ENCODE measurements at regions not wholly inside any gene's neighbourhood (a gene's known extent, or its start where the extent isn't known, plus 50 kb on each side); places are given as distances from the start of the nearest gene placed in this dataset.

DNA sequence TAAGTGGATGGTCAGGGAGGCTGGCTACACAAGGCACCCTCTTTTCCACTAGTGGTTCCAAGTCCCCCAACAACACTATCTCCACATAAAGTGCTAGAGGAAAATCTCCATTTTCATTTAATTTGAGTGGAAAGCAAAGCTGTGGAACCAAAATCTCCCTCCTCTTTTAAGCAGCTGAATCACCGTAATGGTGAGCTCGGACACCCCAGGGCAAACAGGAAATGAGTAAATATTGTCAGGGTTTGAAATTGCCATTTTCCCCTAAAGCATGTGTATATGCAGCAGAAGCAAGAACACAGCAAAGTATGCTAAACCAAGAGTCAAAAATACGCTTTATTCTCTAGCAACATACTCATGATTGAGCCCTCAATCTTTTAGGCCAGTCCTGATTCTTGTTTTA is 143.7 kb downstream of the GPAM start:
- no peak overlapping the region for H3K4me3 Mint-ChIP-seq
- H3K4me1 Mint-ChIP-seq: no peaks in the 10 kb centered on the region
- ChIA-PET POLR2A (no interaction called here), CTCF (no interaction called here)
- Histone ChIP-seq H3K27ac (ENCODE audit: low read depth, low read length) (no peak overlapping the region), H3K9me3 (ENCODE audit: control insufficient read depth in 2 of 3, low read length in 3 of 3) (no peaks in the 10 kb centered on the region), H3K27me3 (ENCODE audit: control insufficient read depth in 2 of 2, insufficient read depth in 2 of 2, low read length in 2 of 2) (no peaks in the 10 kb centered on the region), H3K4me1 (ENCODE audit: control insufficient read depth in 2 of 2, insufficient read depth in 2 of 2, low read length in 2 of 2) (no peaks in the 10 kb centered on the region), H3K4me3 (ENCODE audit: low read length) (no peak overlapping the region), H3K36me3 (ENCODE audit: control insufficient read depth in 2 of 3, insufficient read depth in 3 of 3, low read length in 3 of 3) (no peaks in the 10 kb centered on the region)
- intact Hi-C loops (cut with micrococcal nuclease): no loop called here
- peaks cover 0 to 13% (median 5%) of the 10 kb centered on the region in 11 donors for H3K9me3 Mint-ChIP-seq
- H3K27me3 Mint-ChIP-seq: peaks cover 0 to 23% (median 15%) of the 10 kb centered on the region in 5 donors
- DNase-seq: no peak
- ATAC-seq: no peak
- no peak overlapping the region for H3K27ac Mint-ChIP-seq
- no peaks in the 10 kb centered on the region for H3K36me3 Mint-ChIP-seq

DNA sequence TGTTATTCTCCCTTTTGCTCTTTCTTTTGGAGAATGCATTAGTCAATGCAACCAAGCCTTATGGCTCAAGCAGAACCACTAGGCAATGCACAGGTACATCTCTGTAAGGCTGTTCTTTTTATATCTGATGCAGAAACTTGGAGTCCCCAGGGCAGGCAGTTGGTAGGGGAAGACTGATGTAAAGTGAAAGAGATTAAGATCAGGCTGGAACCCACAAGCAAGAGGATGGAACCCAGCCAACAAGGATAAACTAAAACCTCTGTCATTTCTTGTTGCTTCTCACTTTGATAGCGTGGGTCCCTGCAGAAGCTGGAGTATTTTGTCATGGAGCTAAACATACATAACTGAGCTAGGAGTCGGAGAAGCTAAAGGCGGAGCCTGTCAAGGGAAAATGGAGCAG is 142.9 kb downstream of the GPAM start:
- H3K27ac ChIP-seq (ENCODE audit: low read depth, low read length): no peak overlapping the region
- Mint-ChIP-seq H3K4me3 (no peak overlapping the region), H3K27me3 (peaks cover 0 to 28% (median 15%) of the 10 kb centered on the region in 5 donors), H3K4me1 (no peaks in the 10 kb centered on the region), H3K36me3 (no peaks in the 10 kb centered on the region), H3K27ac (no peak overlapping the region), H3K9me3 (peaks cover 0 to 8% (median 5%) of the 10 kb centered on the region in 11 donors)
- intact Hi-C loops (cut with micrococcal nuclease): no loop called here
- ChIA-PET POLR2A (no interaction called here), CTCF (no interaction called here)
- no peaks in the 10 kb centered on the region for H3K4me1 ChIP-seq (ENCODE audit: control insufficient read depth in 2 of 2, insufficient read depth in 2 of 2, low read length in 2 of 2)
- no peaks in the 10 kb centered on the region for H3K9me3 ChIP-seq (ENCODE audit: control insufficient read depth in 2 of 3, low read length in 3 of 3)
- no peak overlapping the region for H3K4me3 ChIP-seq (ENCODE audit: low read length)
- H3K36me3 ChIP-seq (ENCODE audit: control insufficient read depth in 2 of 3, insufficient read depth in 3 of 3, low read length in 3 of 3): no peaks in the 10 kb centered on the region
- H3K27me3 ChIP-seq (ENCODE audit: control insufficient read depth in 2 of 2, insufficient read depth in 2 of 2, low read length in 2 of 2): no peaks in the 10 kb centered on the region
- no peak for ATAC-seq
- no peak for DNase-seq

DNA sequence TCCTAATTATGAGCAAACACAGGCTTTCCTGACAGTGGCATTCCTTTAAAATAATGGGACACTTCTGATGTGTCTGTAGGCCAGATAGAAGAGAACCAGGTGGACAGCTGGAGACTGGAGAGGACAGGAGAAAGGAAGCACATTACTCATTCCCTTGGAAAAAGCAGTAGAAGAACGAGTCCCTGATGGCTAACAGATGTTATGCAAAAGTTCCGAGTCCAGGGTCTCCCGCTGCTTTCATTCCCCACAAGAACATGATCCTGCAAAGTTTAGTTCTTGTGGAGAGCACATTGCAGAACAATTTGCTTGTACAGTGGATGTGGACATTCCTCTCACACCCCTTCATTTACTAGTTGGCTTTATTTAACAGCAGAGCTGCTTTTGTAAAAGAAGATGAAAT is 137.6 kb downstream of the GPAM start:
- Mint-ChIP-seq H3K27ac (no peak overlapping the region), H3K27me3 (peaks cover 0 to 15% (median 7%) of the 10 kb centered on the region in 5 donors), H3K36me3 (no peaks in the 10 kb centered on the region), H3K9me3 (peaks cover 0 to 7% (median 2%) of the 10 kb centered on the region in 11 donors), H3K4me3 (no peak overlapping the region), H3K4me1 (no peaks in the 10 kb centered on the region)
- H3K27ac ChIP-seq (ENCODE audit: low read depth, low read length): no peak overlapping the region
- H3K36me3 ChIP-seq (ENCODE audit: control insufficient read depth in 2 of 3, insufficient read depth in 3 of 3, low read length in 3 of 3): no peaks in the 10 kb centered on the region
- DNase-seq (no peak), ATAC-seq (no peak)
- ChIA-PET CTCF (no interaction called here), POLR2A (no interaction called here)
- no peaks in the 10 kb centered on the region for H3K27me3 ChIP-seq (ENCODE audit: control insufficient read depth in 2 of 2, insufficient read depth in 2 of 2, low read length in 2 of 2)
- no peak overlapping the region for H3K4me3 ChIP-seq (ENCODE audit: low read length)
- H3K4me1 ChIP-seq (ENCODE audit: control insufficient read depth in 2 of 2, insufficient read depth in 2 of 2, low read length in 2 of 2): no peaks in the 10 kb centered on the region
- no peaks in the 10 kb centered on the region for H3K9me3 ChIP-seq (ENCODE audit: control insufficient read depth in 2 of 3, low read length in 3 of 3)
- intact Hi-C loops (cut with micrococcal nuclease): no loop called here

DNA sequence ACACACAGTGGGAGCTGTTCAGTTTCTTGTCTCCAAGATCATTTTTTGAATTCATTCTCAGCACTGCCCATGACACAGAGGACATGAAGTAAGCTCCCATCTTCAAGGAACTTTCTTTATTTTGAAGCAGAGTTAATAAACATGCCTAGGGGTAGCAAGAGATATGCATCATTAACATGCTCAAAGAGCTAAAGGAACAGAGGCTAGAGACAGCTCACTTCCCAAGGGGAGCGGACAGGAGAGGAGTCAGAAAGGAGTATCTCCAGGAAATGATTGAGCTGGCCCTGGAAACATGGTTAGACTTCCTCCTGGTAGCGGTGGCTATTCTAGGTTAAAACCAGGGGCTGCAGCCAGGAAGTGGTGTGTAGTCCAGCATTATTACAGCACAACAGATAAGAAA is 135.9 kb downstream of the GPAM start:
- no peak overlapping the region for H3K4me3 Mint-ChIP-seq
- POLR2A ChIA-PET: no interaction called here
- intact Hi-C loops (cut with micrococcal nuclease): no loop called here

DNA sequence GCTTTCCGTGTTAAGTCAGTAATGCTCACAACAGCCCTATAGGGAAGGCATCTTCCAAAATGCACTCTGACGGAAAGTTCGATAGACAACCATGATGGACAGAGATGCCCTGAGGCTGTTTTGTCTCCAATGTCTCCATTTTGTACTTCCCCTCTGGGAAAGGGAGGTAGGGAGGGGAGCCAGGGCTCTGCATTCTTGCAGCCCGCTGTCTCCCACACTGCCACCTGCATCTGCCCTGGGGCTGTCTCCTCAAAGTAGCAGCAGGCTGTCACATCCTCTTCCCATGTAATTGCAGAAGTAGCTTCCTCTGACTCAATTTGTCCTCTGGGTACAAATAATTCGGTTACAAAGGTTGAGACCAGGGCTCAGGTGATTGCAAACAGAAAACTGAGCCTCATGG is 131.4 kb downstream of the GPAM start:
- no peak overlapping the region for H3K4me3 Mint-ChIP-seq
- intact Hi-C loops (cut with micrococcal nuclease): no loop called here
- CTCF ChIA-PET: no interaction called here

More for the DNA sequence above, 135.9 kb downstream of the GPAM start:
- no peaks in the 10 kb centered on the region for H3K9me3 ChIP-seq (ENCODE audit: control insufficient read depth in 2 of 3, low read length in 3 of 3)
- Mint-ChIP-seq H3K4me1 (no peaks in the 10 kb centered on the region), H3K9me3 (peaks cover 0 to 5% (median 0%) of the 10 kb centered on the region in 11 donors), H3K27me3 (peaks cover 0 to 9% (median 3%) of the 10 kb centered on the region in 5 donors), H3K27ac (no peak overlapping the region), H3K36me3 (no peaks in the 10 kb centered on the region)
- H3K36me3 ChIP-seq (ENCODE audit: control insufficient read depth in 2 of 3, insufficient read depth in 3 of 3, low read length in 3 of 3): no peaks in the 10 kb centered on the region
- CTCF ChIA-PET: no interaction called here
- ATAC-seq (no peak), DNase-seq (no peak)
- H3K27ac ChIP-seq (ENCODE audit: low read depth, low read length): no peak overlapping the region
- H3K4me1 ChIP-seq (ENCODE audit: control insufficient read depth in 2 of 2, insufficient read depth in 2 of 2, low read length in 2 of 2): no peaks in the 10 kb centered on the region
- no peak overlapping the region for H3K4me3 ChIP-seq (ENCODE audit: low read length)
- no peaks in the 10 kb centered on the region for H3K27me3 ChIP-seq (ENCODE audit: control insufficient read depth in 2 of 2, insufficient read depth in 2 of 2, low read length in 2 of 2)

DNA sequence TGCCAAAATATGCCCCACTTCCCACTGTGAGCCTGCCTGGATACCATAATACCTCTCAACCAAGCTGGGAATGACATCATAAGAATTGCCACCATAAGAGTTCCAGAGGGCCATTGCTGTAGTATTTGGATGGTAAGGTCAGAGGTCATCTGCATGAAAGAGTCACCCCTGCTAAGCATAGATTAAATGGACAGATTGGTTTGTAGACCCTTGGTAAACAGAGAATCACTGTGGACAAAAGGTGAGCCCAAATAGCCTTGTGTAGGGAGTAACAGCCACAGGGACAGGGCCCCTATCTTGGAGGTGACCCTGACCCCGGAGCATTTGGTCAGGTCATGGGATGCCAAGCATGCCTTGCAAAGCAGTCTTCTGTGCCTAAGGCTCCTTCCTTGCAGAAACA is 129.7 kb downstream of the GPAM start:
- Histone ChIP-seq H3K9me3 (ENCODE audit: control insufficient read depth in 2 of 3, low read length in 3 of 3) (no peaks in the 10 kb centered on the region), H3K4me1 (ENCODE audit: control insufficient read depth in 2 of 2, insufficient read depth in 2 of 2, low read length in 2 of 2) (no peaks in the 10 kb centered on the region), H3K27me3 (ENCODE audit: control insufficient read depth in 2 of 2, insufficient read depth in 2 of 2, low read length in 2 of 2) (no peaks in the 10 kb centered on the region), H3K36me3 (ENCODE audit: control insufficient read depth in 2 of 3, insufficient read depth in 3 of 3, low read length in 3 of 3) (no peaks in the 10 kb centered on the region), H3K27ac (ENCODE audit: low read depth, low read length) (no peak overlapping the region), H3K4me3 (ENCODE audit: low read length) (no peak overlapping the region)
- Mint-ChIP-seq H3K36me3 (peaks cover 0 to 4% (median 0%) of the 10 kb centered on the region in 5 donors), H3K4me3 (no peak overlapping the region), H3K27ac (no peak overlapping the region), H3K27me3 (peaks cover 0 to 11% (median 5%) of the 10 kb centered on the region in 5 donors), H3K9me3 (peaks cover 0 to 3% (median 0%) of the 10 kb centered on the region in 11 donors), H3K4me1 (no peaks in the 10 kb centered on the region)
- intact Hi-C loops (cut with micrococcal nuclease): no loop called here
- ATAC-seq (no peak), DNase-seq (no peak)
- CTCF ChIA-PET: no interaction called here
- POLR2A ChIA-PET: no interaction called here

More for the DNA sequence above, 131.4 kb downstream of the GPAM start:
- Mint-ChIP-seq H3K4me1 (no peaks in the 10 kb centered on the region), H3K36me3 (peaks cover 0 to 4% (median 0%) of the 10 kb centered on the region in 5 donors), H3K27me3 (peaks cover 0 to 11% (median 6%) of the 10 kb centered on the region in 5 donors), H3K9me3 (peaks cover 0 to 3% (median 0%) of the 10 kb centered on the region in 11 donors), H3K27ac (no peak overlapping the region)
- POLR2A ChIA-PET: no interaction called here
- Histone ChIP-seq H3K36me3 (ENCODE audit: control insufficient read depth in 2 of 3, insufficient read depth in 3 of 3, low read length in 3 of 3) (no peaks in the 10 kb centered on the region), H3K27ac (ENCODE audit: low read depth, low read length) (no peak overlapping the region), H3K4me1 (ENCODE audit: control insufficient read depth in 2 of 2, insufficient read depth in 2 of 2, low read length in 2 of 2) (no peaks in the 10 kb centered on the region), H3K9me3 (ENCODE audit: control insufficient read depth in 2 of 3, low read length in 3 of 3) (no peaks in the 10 kb centered on the region), H3K4me3 (ENCODE audit: low read length) (no peak overlapping the region), H3K27me3 (ENCODE audit: control insufficient read depth in 2 of 2, insufficient read depth in 2 of 2, low read length in 2 of 2) (no peaks in the 10 kb centered on the region)
- DNase-seq (no peak), ATAC-seq (no peak)

DNA sequence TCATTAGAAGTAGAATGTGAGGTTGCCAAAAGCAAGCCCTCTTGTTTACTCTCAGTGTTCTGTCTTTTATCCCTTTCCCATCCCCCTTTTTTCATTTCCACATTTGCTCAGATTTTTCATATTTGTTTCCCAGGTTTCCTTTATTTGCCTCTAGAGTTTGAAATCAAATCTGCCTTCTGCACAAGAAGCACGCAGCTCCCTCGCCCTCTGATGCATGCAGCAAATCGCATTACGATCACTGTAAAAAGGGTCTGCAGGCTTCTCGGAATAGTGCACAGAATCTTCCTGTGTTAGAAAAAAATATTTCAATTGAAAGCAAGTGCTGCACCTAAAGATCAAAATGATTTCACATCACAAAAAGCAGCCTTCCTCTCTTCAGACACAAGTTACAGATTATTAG is 129.0 kb downstream of the GPAM start:
- Histone ChIP-seq H3K4me1 (ENCODE audit: control insufficient read depth in 2 of 2, insufficient read depth in 2 of 2, low read length in 2 of 2) (no peaks in the 10 kb centered on the region), H3K9me3 (ENCODE audit: control insufficient read depth in 2 of 3, low read length in 3 of 3) (no peaks in the 10 kb centered on the region), H3K27ac (ENCODE audit: low read depth, low read length) (no peak overlapping the region), H3K27me3 (ENCODE audit: control insufficient read depth in 2 of 2, insufficient read depth in 2 of 2, low read length in 2 of 2) (no peaks in the 10 kb centered on the region), H3K4me3 (ENCODE audit: low read length) (no peak overlapping the region), H3K36me3 (ENCODE audit: control insufficient read depth in 2 of 3, insufficient read depth in 3 of 3, low read length in 3 of 3) (no peaks in the 10 kb centered on the region)
- H3K36me3 Mint-ChIP-seq: peaks cover 0 to 4% (median 0%) of the 10 kb centered on the region in 5 donors
- no peak for DNase-seq
- H3K4me3 Mint-ChIP-seq: no peak overlapping the region
- H3K27me3 Mint-ChIP-seq: peaks cover 0 to 11% (median 5%) of the 10 kb centered on the region in 5 donors
- CTCF ChIA-PET: no interaction called here
- ATAC-seq: no peak
- H3K9me3 Mint-ChIP-seq: peaks cover 0 to 3% (median 0%) of the 10 kb centered on the region in 11 donors
- POLR2A ChIA-PET: no interaction called here
- no peaks in the 10 kb centered on the region for H3K4me1 Mint-ChIP-seq
- intact Hi-C loops (cut with micrococcal nuclease): no loop called here
- H3K27ac Mint-ChIP-seq: no peak overlapping the region

All from naive thymus-derived CD4-positive, alpha-beta T cell (primary cell).